ENCODE measurements at regions not wholly inside any gene's neighbourhood (a gene's known extent, or its start where the extent isn't known, plus 50 kb on each side); places are given as distances from the start of the nearest gene placed in this dataset.

DNA sequence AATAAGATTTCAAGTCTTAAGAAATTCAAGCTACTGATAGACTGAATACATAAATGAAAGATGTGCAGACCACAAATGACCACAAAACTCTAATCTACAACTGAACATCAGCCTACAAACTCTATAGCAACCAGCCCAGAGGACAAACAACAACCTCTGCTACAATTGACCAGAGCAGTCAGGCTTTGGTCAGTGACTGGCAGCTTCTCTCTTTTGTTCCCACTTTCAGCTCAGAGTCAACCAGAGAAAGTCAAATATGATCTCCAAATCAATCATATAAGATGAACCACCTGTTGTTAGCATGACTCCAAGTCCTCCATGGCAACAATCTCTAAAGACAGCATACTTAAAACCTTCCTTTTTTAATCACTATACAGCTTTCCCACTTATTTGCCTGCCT, 996.2 kb downstream of the SUCLG1 start:
- Mint-ChIP-seq H3K4me1 (no peaks in the 10 kb centered on the region), H3K9me3 (peaks cover 2 to 35% (median 13%) of the 10 kb centered on the region in 6 donors), H3K27me3 (ENCODE audit: low read depth in 3 of 3) (no peaks in the 10 kb centered on the region), H3K27ac (no peak overlapping the region), H3K4me3 (no peak overlapping the region), H3K36me3 (no peaks in the 10 kb centered on the region)
- DNase-seq, result no peak

DNA sequence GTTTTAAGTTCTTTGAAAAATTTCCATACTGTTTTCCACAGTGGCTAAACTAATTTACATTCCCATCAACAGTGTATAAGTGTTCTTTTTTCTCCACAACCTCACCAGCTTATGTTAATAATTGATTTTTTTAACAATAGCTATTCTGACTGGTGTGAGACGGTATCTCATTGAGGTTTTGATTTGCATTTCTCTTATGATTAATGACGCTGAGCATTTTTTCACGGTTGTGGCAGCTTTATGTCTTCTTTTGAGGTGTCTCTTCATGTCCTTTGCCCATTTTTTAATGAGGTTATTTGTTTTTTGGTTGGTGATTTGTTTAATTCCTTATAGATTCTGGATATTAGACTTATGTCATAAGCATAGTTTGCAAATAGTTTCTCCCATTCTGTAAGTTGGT, 997.9 kb downstream of the SUCLG1 start:
- no peak for DNase-seq
- Mint-ChIP-seq H3K9me3 (peaks cover 6 to 35% (median 10%) of the 10 kb centered on the region in 6 donors), H3K4me3 (no peak overlapping the region), H3K36me3 (no peaks in the 10 kb centered on the region), H3K4me1 (no peaks in the 10 kb centered on the region), H3K27ac (no peak overlapping the region), H3K27me3 (ENCODE audit: low read depth in 3 of 3) (no peaks in the 10 kb centered on the region)

DNA sequence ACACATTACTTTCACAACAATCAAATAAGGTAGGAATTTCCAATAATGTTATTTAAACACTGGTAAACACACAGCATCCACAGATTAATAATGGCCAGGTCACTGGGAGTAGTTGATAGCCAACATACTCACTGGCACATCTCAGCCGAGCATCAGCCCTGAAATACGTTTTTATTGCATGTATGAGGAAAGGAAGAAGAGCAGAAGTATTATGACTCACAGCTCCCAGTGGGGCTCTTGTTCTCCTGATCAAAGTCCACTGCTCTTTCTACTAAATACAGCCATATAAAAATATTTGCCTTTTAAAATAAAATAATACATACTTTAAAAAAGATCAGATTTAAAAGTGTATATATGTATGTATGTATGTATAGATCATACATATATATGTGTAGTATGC, 999.6 kb downstream of the SUCLG1 start:
- peaks cover 6 to 31% (median 12%) of the 10 kb centered on the region in 6 donors for H3K9me3 Mint-ChIP-seq
- no peak for DNase-seq
- H3K4me3 Mint-ChIP-seq, result no peak overlapping the region
- H3K27me3 Mint-ChIP-seq (ENCODE audit: low read depth in 3 of 3), result no peaks in the 10 kb centered on the region
- H3K36me3 Mint-ChIP-seq, result no peaks in the 10 kb centered on the region
- no peaks in the 10 kb centered on the region for H3K4me1 Mint-ChIP-seq
- H3K27ac Mint-ChIP-seq, result no peak overlapping the region

DNA sequence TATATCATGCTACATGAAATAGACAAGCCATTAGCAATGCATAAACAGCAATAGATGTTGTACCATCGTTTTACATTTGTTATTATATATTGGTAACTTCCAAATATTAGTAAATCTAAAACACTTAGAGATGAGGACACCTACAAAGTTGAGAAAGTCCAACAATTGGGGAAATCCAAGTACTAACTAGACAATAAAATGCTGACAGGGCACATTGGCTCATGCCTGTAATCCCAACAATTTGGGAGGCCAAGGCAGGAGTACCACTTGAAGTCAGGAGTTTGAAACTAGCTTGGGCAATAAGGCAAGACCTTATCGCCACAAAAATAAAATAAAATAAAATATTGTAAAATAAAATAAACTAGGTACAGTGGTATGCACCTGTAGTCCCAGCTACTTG, 1023.1 kb downstream of the SUCLG1 start:
- Mint-ChIP-seq H3K36me3 (no peaks in the 10 kb centered on the region), H3K4me1 (no peaks in the 10 kb centered on the region), H3K9me3 (peaks cover 6 to 45% (median 14%) of the 10 kb centered on the region in 6 donors), H3K4me3 (no peak overlapping the region), H3K27me3 (ENCODE audit: low read depth in 3 of 3) (no peaks in the 10 kb centered on the region), H3K27ac (no peak overlapping the region)
- no peak for DNase-seq

DNA sequence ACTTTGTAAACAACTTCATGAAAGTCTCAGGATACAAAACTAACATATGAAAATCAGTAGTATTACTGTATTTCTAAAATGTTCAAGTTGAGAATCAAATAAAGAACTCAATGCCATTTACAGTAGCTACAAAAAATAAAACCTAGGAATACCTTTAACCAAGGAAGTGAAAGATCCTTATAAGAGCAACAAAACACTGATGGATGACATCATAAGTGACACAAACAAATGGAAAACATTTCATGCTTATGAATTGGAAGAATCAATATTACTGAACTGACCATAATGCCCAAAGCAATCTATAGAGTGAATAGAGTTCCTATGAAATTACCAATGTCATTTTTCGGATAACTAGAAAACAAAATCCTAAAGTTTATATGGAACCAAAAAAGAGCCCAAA, 1038.1 kb downstream of the SUCLG1 start:
- no peak overlapping the region for H3K27ac Mint-ChIP-seq
- peaks cover 0 to 2% (median 0%) of the 10 kb centered on the region in 3 donors for H3K27me3 Mint-ChIP-seq (ENCODE audit: low read depth in 3 of 3)
- no peak overlapping the region for H3K4me3 Mint-ChIP-seq
- no peak for DNase-seq
- H3K36me3 Mint-ChIP-seq, result peaks cover 0 to 1% (median 0%) of the 10 kb centered on the region in 3 donors
- H3K4me1 Mint-ChIP-seq, result no peaks in the 10 kb centered on the region
- peaks cover 6 to 57% (median 45%) of the 10 kb centered on the region in 6 donors for H3K9me3 Mint-ChIP-seq

DNA sequence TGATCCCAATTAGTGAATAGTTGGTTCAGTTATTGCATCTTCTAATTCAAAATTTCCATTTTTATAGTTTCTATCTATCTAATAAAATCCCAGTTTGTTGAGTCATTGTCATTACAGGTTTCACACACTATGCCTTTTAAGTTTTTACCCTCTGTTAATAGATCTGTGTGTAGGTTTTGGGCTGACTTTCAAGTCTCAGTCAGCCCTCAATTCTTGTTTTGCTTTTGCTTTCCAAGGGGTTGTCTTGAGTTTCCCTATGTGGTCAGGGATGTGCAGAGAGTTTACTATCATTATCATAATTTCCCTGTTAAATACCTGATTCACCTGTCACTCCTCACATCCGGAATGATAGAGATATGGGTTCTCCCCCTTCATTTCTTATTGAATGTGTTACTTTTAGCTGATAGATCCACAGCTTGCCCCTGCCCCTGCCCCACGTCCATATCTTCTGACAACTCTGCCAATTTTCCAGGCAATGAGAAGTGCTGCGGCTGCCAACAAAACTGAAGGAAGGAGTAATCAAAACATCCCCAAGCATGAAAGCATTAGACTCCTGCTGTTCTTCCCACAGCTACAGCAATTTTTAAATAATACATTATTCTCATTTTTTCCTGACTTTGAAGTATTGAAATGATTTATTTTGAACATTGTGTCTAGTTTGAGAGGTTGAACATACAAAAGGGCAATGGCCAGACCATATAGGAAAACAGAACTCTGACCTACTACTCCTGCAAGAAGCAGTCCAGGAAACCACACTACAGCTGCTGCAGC, 1064.8 kb downstream of the SUCLG1 start:
- peaks cover 2 to 32% (median 11%) of the 10 kb centered on the region in 6 donors for H3K9me3 Mint-ChIP-seq
- H3K36me3 Mint-ChIP-seq, result no peaks in the 10 kb centered on the region
- peaks cover 0 to 2% (median 0%) of the 10 kb centered on the region in 3 donors for H3K27me3 Mint-ChIP-seq (ENCODE audit: low read depth in 3 of 3)
- H3K27ac Mint-ChIP-seq, result no peak overlapping the region
- H3K4me3 Mint-ChIP-seq, result no peak overlapping the region
- no peak for DNase-seq
- no peaks in the 10 kb centered on the region for H3K4me1 Mint-ChIP-seq

DNA sequence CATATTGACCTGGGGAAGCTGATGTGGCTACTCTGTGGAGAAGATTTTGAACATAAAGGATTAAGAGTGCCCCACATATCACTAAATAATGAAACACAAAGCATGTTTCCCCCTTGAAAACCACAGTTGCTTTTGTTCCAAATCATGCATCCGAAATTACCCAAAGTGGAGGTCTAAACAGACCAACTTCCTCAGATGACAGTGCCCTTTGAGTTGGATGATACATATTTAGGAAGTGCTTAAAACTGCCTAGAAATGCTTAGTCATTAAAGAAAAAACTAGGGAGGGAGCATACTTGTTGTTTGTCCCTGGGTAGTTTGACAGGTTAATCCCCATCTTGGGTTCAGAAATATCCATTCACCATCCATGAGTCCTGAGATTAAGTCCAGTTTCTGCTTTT, 1070.3 kb downstream of the SUCLG1 start:
- peaks cover 7 to 34% (median 14%) of the 10 kb centered on the region in 6 donors for H3K9me3 Mint-ChIP-seq
- DNase-seq, result no peak
- no peaks in the 10 kb centered on the region for H3K27me3 Mint-ChIP-seq (ENCODE audit: low read depth in 3 of 3)

DNA sequence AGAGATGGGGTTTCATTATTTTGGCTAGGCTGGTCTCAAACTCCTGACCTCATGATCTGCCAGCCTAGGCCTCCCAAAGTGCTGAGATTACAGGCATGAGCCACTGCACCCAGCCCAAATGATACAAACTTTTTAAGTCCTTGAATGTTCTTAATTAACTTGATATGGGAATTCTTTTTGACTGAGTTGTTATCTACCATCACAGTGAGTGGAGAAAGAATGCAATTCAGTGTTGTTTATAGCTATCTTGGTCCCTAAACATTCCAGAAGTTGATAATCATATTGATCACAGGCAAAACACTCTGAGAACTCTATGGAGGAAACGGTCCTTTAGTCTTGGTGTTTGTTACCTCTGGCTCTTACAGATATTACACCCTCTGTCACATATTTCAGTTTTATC, 1072.5 kb downstream of the SUCLG1 start:
- Mint-ChIP-seq H3K36me3 (no peaks in the 10 kb centered on the region), H3K9me3 (peaks cover 7 to 44% (median 23%) of the 10 kb centered on the region in 6 donors), H3K4me3 (no peak overlapping the region), H3K4me1 (no peaks in the 10 kb centered on the region), H3K27me3 (ENCODE audit: low read depth in 3 of 3) (no peaks in the 10 kb centered on the region), H3K27ac (no peak overlapping the region)
- DNase-seq, result no peak

More for the DNA sequence above, 1070.3 kb downstream of the SUCLG1 start:
- Mint-ChIP-seq H3K4me3 (no peak overlapping the region), H3K27ac (no peak overlapping the region), H3K4me1 (no peaks in the 10 kb centered on the region), H3K36me3 (no peaks in the 10 kb centered on the region)

DNA sequence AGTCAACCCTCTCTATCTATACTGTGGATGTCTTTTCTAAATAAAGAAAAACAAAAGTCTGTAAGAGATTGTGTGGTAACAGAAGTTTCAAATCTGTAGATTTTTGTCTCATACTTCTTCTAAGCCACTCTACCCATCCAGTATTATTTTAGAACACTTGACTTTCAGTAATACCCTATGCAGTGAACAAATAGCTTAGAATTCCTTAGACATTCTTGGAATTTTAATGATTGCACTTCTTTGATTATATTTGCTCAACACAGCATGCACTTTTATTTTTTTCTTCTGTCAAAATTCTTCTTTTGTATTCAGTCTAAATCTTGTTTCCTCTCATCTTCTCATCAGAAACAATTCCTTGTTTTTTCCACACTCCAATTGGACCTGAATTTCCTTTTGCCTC, 1080.2 kb downstream of the SUCLG1 start:
- peaks cover 19 to 45% (median 29%) of the 10 kb centered on the region in 6 donors for H3K9me3 Mint-ChIP-seq
- H3K4me3 Mint-ChIP-seq, result no peak overlapping the region
- no peak overlapping the region for H3K27ac Mint-ChIP-seq
- no peaks in the 10 kb centered on the region for H3K4me1 Mint-ChIP-seq
- peaks cover 0 to 4% (median 0%) of the 10 kb centered on the region in 3 donors for H3K36me3 Mint-ChIP-seq
- H3K27me3 Mint-ChIP-seq (ENCODE audit: low read depth in 3 of 3), result peaks cover 0 to 1% (median 0%) of the 10 kb centered on the region in 3 donors
- DNase-seq, result no peak

DNA sequence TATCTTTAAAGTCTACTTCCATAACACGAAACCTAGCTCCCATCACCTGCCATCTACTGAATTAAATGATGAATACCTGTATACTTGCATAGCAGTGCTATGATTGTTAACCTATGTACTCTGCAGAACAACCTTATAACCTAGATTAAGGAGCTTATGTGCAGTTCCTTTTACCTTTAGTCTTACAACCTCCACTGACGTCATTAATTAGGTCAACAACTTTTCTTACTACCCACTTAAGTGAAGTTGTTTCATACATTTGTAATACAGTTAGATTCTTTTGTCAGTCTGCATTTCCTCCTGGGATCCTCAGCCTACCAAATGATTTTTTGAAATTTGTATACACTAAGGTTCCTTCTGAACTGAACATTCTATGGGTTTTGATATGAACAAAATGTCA, 1082.3 kb downstream of the SUCLG1 start:
- Mint-ChIP-seq H3K36me3 (peaks cover 0 to 4% (median 0%) of the 10 kb centered on the region in 3 donors), H3K4me1 (no peaks in the 10 kb centered on the region), H3K9me3 (peaks cover 13 to 33% (median 26%) of the 10 kb centered on the region in 6 donors), H3K27ac (no peak overlapping the region), H3K4me3 (no peak overlapping the region), H3K27me3 (ENCODE audit: low read depth in 3 of 3) (peaks cover 0 to 1% (median 0%) of the 10 kb centered on the region in 3 donors)
- DNase-seq, result no peak

DNA sequence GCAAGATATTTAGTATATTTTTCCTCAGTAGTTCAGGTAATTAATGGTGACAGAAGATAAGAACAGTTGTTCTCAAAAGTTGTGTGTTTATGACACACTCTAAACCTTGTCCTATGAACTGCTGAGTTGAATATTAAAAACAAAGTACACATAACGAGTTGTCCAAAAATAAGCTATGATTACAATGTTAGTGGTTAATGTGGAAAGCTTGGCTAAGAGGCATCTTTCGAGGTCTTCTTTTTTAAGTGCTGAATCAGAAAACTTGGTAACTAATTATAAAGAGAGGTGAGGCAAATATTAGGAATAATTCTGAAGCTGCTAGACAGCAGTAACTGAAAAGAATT, 1088.7 kb downstream of the SUCLG1 start:
- H3K36me3 Mint-ChIP-seq, result peaks cover 0 to 3% (median 0%) of the 10 kb centered on the region in 3 donors
- no peaks in the 10 kb centered on the region for H3K4me1 Mint-ChIP-seq
- peaks cover 6 to 22% (median 10%) of the 10 kb centered on the region in 6 donors for H3K9me3 Mint-ChIP-seq
- H3K27ac Mint-ChIP-seq, result no peak overlapping the region
- no peak for DNase-seq
- no peak overlapping the region for H3K4me3 Mint-ChIP-seq
- no peaks in the 10 kb centered on the region for H3K27me3 Mint-ChIP-seq (ENCODE audit: low read depth in 3 of 3)

DNA sequence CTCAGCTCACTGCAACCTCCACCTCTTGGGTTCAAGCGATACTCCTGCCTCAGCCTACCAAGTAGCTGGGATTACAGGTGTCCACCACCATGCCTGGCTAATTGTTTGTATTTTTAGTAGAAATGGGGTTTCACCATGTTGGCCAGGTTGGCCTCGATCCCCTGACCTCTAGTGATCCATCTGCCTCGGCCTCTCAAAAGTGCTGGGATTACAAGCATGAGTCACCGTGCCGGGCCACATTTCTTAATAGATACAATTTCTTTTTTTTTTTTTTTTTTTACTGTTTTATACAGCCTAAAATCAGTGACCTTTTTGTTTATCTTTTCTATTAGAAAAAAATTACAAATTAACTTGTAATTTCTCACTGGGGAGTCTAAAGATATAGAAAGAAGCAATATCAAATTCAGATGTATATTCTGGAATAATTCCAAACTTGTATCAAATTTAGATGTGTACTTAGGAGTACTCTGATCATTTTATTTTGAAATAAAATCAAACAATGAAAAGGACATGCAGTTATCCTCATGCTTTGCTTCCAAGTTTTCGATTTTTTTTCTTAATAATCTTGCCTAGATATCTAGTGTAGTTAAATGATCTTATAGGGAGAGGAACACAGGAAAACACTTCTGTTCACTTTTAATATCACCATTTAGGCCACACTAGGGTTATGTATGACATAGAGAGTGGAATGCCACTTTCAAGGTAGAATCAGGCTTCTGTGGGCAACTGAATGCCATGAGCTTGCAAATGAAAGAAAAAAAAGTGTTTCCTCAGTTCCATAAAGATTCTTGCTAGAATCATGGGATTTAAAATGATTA, 1089.3 kb downstream of the SUCLG1 start:
- no peaks in the 10 kb centered on the region for H3K4me1 Mint-ChIP-seq
- no peaks in the 10 kb centered on the region for H3K27me3 Mint-ChIP-seq (ENCODE audit: low read depth in 3 of 3)
- peaks cover 0 to 3% (median 0%) of the 10 kb centered on the region in 3 donors for H3K36me3 Mint-ChIP-seq
- no peak overlapping the region for H3K4me3 Mint-ChIP-seq
- peaks cover 6 to 26% (median 13%) of the 10 kb centered on the region in 6 donors for H3K9me3 Mint-ChIP-seq
- H3K27ac Mint-ChIP-seq, result no peak overlapping the region
- no peak for DNase-seq

DNA sequence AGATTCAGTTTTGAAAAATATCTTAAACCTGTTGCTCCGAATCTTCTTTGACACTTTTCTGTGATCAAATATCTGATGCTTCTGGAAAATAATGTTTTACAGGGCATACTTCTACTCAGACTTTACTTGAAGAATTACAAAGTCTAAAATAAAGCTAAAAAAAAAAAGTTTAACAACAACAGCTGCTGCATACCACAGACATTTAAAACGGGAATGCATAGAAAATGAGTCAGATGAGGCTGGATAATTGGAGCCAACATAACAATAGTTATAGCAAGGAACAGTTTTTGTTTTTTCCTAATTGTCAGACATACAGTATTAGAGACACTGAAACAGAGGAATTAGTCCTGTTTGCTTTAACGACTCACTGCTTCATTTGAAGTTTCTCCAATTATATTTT, 1090.2 kb downstream of the SUCLG1 start:
- Mint-ChIP-seq H3K27ac (no peak overlapping the region), H3K4me3 (no peak overlapping the region), H3K9me3 (peaks cover 6 to 26% (median 13%) of the 10 kb centered on the region in 6 donors), H3K27me3 (ENCODE audit: low read depth in 3 of 3) (no peaks in the 10 kb centered on the region), H3K36me3 (peaks cover 0 to 3% (median 0%) of the 10 kb centered on the region in 3 donors), H3K4me1 (no peaks in the 10 kb centered on the region)
- DNase-seq, result no peak

DNA sequence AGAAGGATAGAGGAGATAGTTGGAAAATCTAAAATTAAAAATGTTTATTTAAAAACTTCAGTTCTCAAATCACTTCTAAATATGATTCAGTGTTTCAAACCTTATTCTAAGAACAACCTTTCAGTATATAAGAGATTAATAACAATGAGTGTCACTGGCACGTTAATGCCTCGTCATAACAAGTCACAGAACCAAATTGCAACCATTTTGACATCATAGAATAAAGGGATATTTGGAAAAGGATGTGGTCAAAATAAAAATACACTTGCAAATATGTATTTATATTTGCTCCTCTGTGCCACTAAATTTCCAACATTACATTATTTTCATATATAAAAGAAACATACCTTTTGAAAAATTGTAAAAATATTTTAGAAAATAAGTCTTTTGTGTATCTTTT, 1090.6 kb downstream of the SUCLG1 start:
- H3K27ac Mint-ChIP-seq, result no peak overlapping the region
- DNase-seq, result no peak
- H3K4me3 Mint-ChIP-seq, result no peak overlapping the region
- no peaks in the 10 kb centered on the region for H3K27me3 Mint-ChIP-seq (ENCODE audit: low read depth in 3 of 3)
- no peaks in the 10 kb centered on the region for H3K4me1 Mint-ChIP-seq
- H3K9me3 Mint-ChIP-seq, result peaks cover 5 to 26% (median 12%) of the 10 kb centered on the region in 6 donors
- peaks cover 0 to 3% (median 0%) of the 10 kb centered on the region in 3 donors for H3K36me3 Mint-ChIP-seq
